HepG2 (cell line): ENCODE measurements at regions not wholly inside any gene's neighbourhood (a gene's known extent, or its start where the extent isn't known, plus 50 kb on each side); places are given as distances from the start of the nearest gene placed in this dataset.

Source experiments
- ATAC-seq: fragments of 200-7000 bp; cut with Tn5 transposase; 3 replicates; pipeline ENCODE4 v1.9.1; 2020; ENCODE audit warnings: mild to moderate bottlenecking, moderate library complexity
- BruUV-seq: library from RNA; stranded (reverse); fragments of 400-500 nt; replicated peaks from 2 replicates; lab custom pipeline; 2021; lab: Mats Ljungman, UMichigan
- CTCF ChIA-PET: fragments of 300-600 bp; formaldehyde crosslinking; extraction: SDS; loops from one replicate; lab custom pipeline; 2021; ENCODE audit warnings: low total read pairs, inconsistent platforms, low intra/inter-chr PET ratio; lab: Yijun Ruan, JAX
- POLR2A ChIA-PET: fragments of 350-600 bp; sonication (Branson Sonifier 250); formaldehyde crosslinking; loops from one replicate; lab custom pipeline; 2020; ENCODE audit warnings: antibody characterized with exemption, inconsistent platforms; lab: Yijun Ruan, JAX
- DNase-seq: peaks from one replicate; pipeline ENCODE4 v3.0.0-alpha.2; 2015; ENCODE audit warnings: low spot score
- FAIRE-seq: peaks from 3 replicates; lab custom pipeline; 2011; peaks lifted over from hg19 to GRCh38; lab: Jason Lieb, UNC
- H2AFZ ChIP-seq: one replicate; pipeline ENCODE4 v1.6.1; 2011; ENCODE audit warnings: low read length, inconsistent platforms
- H3K27ac ChIP-seq: fragments of 300-600 bp; 3 replicates; pipeline ENCODE4 v1.8.0; 2011; ENCODE audit warnings: mixed run types, mild to moderate bottlenecking, mixed read lengths, low read length, inconsistent platforms; ENCODE audit not compliant: insufficient read depth; ENCODE audit errors: extremely low read length
- H3K27me3 ChIP-seq, 2 experiments: fragments of 200-600 bp in 1 of 2; 2 replicates in 1 of 2; 3 replicates in 1 of 2; pipeline versions ENCODE4 v1.6.0 to v1.8.0; 2011; ENCODE audit warnings: low read length in 2 of 2, mild to moderate bottlenecking in 2 of 2, moderate library complexity in 2 of 2, inconsistent platforms in 1 of 2; ENCODE audit not compliant: insufficient read depth in 2 of 2, control insufficient read depth in 1 of 2
- H3K36me3 ChIP-seq, 2 experiments: fragments of 200-600 bp in 1 of 2; replicated peaks in 1 of 2; 2 replicates in 1 of 2; 3 replicates in 1 of 2; pipeline versions ENCODE4 v1.5.1 to v1.8.0; 2011; ENCODE audit warnings: low read length in 2 of 2, inconsistent platforms in 1 of 2; ENCODE audit not compliant: insufficient read depth in 2 of 2, control insufficient read depth in 1 of 2
- H3K4me1 ChIP-seq: 2 replicates; pipeline ENCODE4 v1.5.1; 2012; ENCODE audit warnings: low read length, inconsistent platforms; ENCODE audit not compliant: insufficient read depth
- H3K4me2 ChIP-seq: 2 replicates; pipeline ENCODE4 v1.6.0; 2011; ENCODE audit warnings: low read depth, low read length, inconsistent platforms
- H3K4me3 ChIP-seq, 3 experiments: fragments of 200-600 bp in 1 of 3; sonication (generic), shearing (Covaris generic) in 1 of 3; replicated peaks in 1 of 3; 2 replicates each; pipeline ENCODE4 v1.5.1; 2011 to 2016; ENCODE audit warnings: low read length in 3 of 3, inconsistent platforms in 2 of 3, low read depth in 2 of 3, mild to moderate bottlenecking in 2 of 3, control low read depth in 1 of 3, mixed read lengths in 1 of 3; ENCODE audit not compliant: insufficient read depth in 1 of 3
- H3K79me2 ChIP-seq: one replicate; pipeline ENCODE4 v1.6.1; 2011; ENCODE audit warnings: low read length, inconsistent platforms; ENCODE audit not compliant: insufficient read depth
- H3K9ac ChIP-seq: 2 replicates; pipeline ENCODE4 v1.6.0; 2011; ENCODE audit warnings: mild to moderate bottlenecking, low read depth, low read length, inconsistent platforms; ENCODE audit not compliant: insufficient read depth
- H3K9me3 ChIP-seq: 2 replicates; pipeline ENCODE4 v1.5.1; 2012; ENCODE audit warnings: mild to moderate bottlenecking, low read length
- H4K20me1 ChIP-seq: 2 replicates; pipeline ENCODE4 v1.6.0; 2011; ENCODE audit warnings: inconsistent platforms, mild to moderate bottlenecking, low read length, moderate library complexity; ENCODE audit not compliant: insufficient read depth
- CHD2 ChIP-seq: IDR thresholded peaks from 2 replicates; pipeline ENCODE4 v1.6.1; 2011; ENCODE audit warnings: low read depth, low read length, improper control_type of control experiment
- E2F1 ChIP-seq: sonication (generic); formaldehyde crosslinking; IDR thresholded peaks from 2 replicates; pipeline ENCODE4 v1.5.0; 2020; ENCODE audit warnings: missing genetic modification reagents
- FOSL1 ChIP-seq: sonication (generic); formaldehyde crosslinking; IDR thresholded peaks from 2 replicates; pipeline ENCODE4 v1.9.0; 2021; ENCODE audit warnings: missing genetic modification reagents, borderline replicate concordance
- HCFC1 ChIP-seq: fragments of 150-350 bp; IDR thresholded peaks from 2 replicates; pipeline ENCODE4 v1.6.1; 2014; ENCODE audit warnings: low read depth, low read length
- POLR2A ChIP-seq, 2 experiments: IDR thresholded peaks; 2 replicates each; pipeline ENCODE4 v1.6.1; 2011; ENCODE audit warnings: low read depth in 2 of 2, low read length in 2 of 2, mild to moderate bottlenecking in 1 of 2, moderate library complexity in 1 of 2; ENCODE audit not compliant: insufficient read depth in 1 of 2
- POLR2G ChIP-seq: fragments of 200-400 bp; formaldehyde crosslinking; IDR thresholded peaks from 2 replicates; pipeline ENCODE4 v1.6.1; 2018; ENCODE audit warnings: mild to moderate bottlenecking, low read depth, low read length, moderate library complexity
- PREB ChIP-seq: sonication (generic); formaldehyde crosslinking; IDR thresholded peaks from 2 replicates; pipeline ENCODE4 v1.4.0; 2020; ENCODE audit warnings: missing genetic modification reagents
- SMYD3 ChIP-seq: sonication (generic); formaldehyde crosslinking; IDR thresholded peaks from 2 replicates; pipeline ENCODE4 v1.8.1; 2023; ENCODE audit warnings: mild to moderate bottlenecking, missing genetic modification reagents
- TFDP2 ChIP-seq: sonication (generic); formaldehyde crosslinking; IDR thresholded peaks from 2 replicates; pipeline ENCODE4 v1.4.0; 2020; ENCODE audit warnings: missing genetic modification reagents
- TIGD3 ChIP-seq: sonication (generic); formaldehyde crosslinking; IDR thresholded peaks from 2 replicates; pipeline ENCODE4 v1.5.1; 2020; ENCODE audit warnings: mild to moderate bottlenecking, missing genetic modification reagents, borderline replicate concordance
- ZBTB34 ChIP-seq: sonication (generic); formaldehyde crosslinking; IDR thresholded peaks from 2 replicates; pipeline ENCODE4 v1.8.0; 2022; ENCODE audit warnings: mild to moderate bottlenecking, missing genetic modification reagents
- ZNF280B ChIP-seq: sonication (generic); formaldehyde crosslinking; IDR thresholded peaks from 2 replicates; pipeline ENCODE4 v1.5.0; 2020; ENCODE audit warnings: missing genetic modification reagents, mild to moderate bottlenecking, borderline replicate concordance
- ZNF282 ChIP-seq: fragments of 450-650 bp; IDR thresholded peaks from 2 replicates; pipeline ENCODE4 v1.6.1; 2018; ENCODE audit not compliant: partially characterized antibody
- ZNF704 ChIP-seq: sonication (generic); formaldehyde crosslinking; IDR thresholded peaks from 2 replicates; pipeline ENCODE4 v1.8.1; 2023; ENCODE audit warnings: mild to moderate bottlenecking, inconsistent platforms, moderate library complexity, missing genetic modification reagents, borderline replicate concordance
- ZNF781 ChIP-seq: sonication (generic); formaldehyde crosslinking; IDR thresholded peaks from 2 replicates; pipeline ENCODE4 v1.5.1; 2020; ENCODE audit warnings: borderline replicate concordance, mild to moderate bottlenecking, missing genetic modification reagents; ENCODE audit errors: not compliant biosample characterization
- WGBS: methylation state at CpG from one replicate; pipeline ENCODE4 v1.1.6; 2017; ENCODE audit warnings: low lambda C conversion rate; 5-methylcytosine and 5-hydroxymethylcytosine counted together
- in situ Hi-C: cut with HindIII; loops from 2 replicates; pipeline ENCODE4 v1.10.0; 2017; ENCODE audit warnings: low pct_unique_long_range_greater_than_20kb; ENCODE audit not compliant: extremely low pct_ligation_motif_present
- intact Hi-C: fragments of 100-400 bp; cut with micrococcal nuclease; formaldehyde crosslinking; loops from one replicate; pipeline ENCODE4 v1.10.0; 2022; ENCODE audit not compliant: unreplicated experiment

- TF ChIP-seq TFDP2 (CRISPR knock-in tag), result no peak
- no peak for TF ChIP-seq SMYD3 (CRISPR knock-in tag)
- no peak for TF ChIP-seq ZBTB34
- no peak for TF ChIP-seq CHD2
- TF ChIP-seq FOSL1 (CRISPR knock-in tag), result no peak
- TF ChIP-seq ZNF282, result no peak
- TF ChIP-seq TIGD3, result no peak
- no peak for TF ChIP-seq E2F1 (CRISPR knock-in tag)
These were observed 613.9 kb upstream of the ARID1B start (continued) for GRCh38 chr6:156163311-156163710.

GRCh38 chr6:156161471-156161870 lies 615.7 kb upstream of the ARID1B start:
- ATAC-seq, result no peak
- no peak overlapping the region for H3K4me2 ChIP-seq
- H3K79me2 ChIP-seq, result no peaks in the 10 kb centered on the region
- no peaks in the 10 kb centered on the region for H4K20me1 ChIP-seq
- no peak for FAIRE-seq
- H3K36me3 ChIP-seq, result no peaks in the 10 kb centered on the region
- BruUV-seq, result no TSS peak
- in situ Hi-C loops (no loop called here), intact Hi-C loops (no loop called here)
- H3K4me3 ChIP-seq, result no peak overlapping the region
- no peaks in the 10 kb centered on the region for H3K9me3 ChIP-seq
- H3K27ac ChIP-seq, result no peak overlapping the region
- no peaks in the 10 kb centered on the region for H3K4me1 ChIP-seq
- WGBS, result 11% methylated on average over 3 of the region's 3 CpGs
- DNase-seq, result no peak
- ChIA-PET POLR2A (no interaction called here), CTCF (no interaction called here)
- no peak overlapping the region for H2AFZ ChIP-seq
- H3K9ac ChIP-seq, result no peak overlapping the region
- H3K27me3 ChIP-seq, result peaks cover 0 to 7% of the 10 kb centered on the region in 2 experiments; a peak in 2 of 5 replicates
- TF ChIP-seq ZNF704 (CRISPR knock-in tag) (no peak), POLR2A (IDR thresholded peaks at IDR 0.05; ENCODE audit: insufficient read depth in 1 of 2, low read depth in 2 of 2, low read length in 2 of 2) (no peak), ZNF781 (no peak), PREB (CRISPR knock-in tag) (no peak), POLR2G (no peak), ZNF280B (CRISPR knock-in tag) (no peak), HCFC1 (no peak)
